ENCODE measurements at regions not wholly inside any gene's neighbourhood (a gene's known extent, or its start where the extent isn't known, plus 50 kb on each side); places are given as distances from the start of the nearest gene placed in this dataset.

GRCh38 chr7:69363136-69363535, 235.1 kb upstream of the AUTS2 start:
- Mint-ChIP-seq H3K27ac (ENCODE audit: unreplicated experiment) (no peak overlapping the region), H3K36me3 (ENCODE audit: unreplicated experiment) (no peaks in the 10 kb centered on the region), H3K27me3 (ENCODE audit: unreplicated experiment) (no peaks in the 10 kb centered on the region), H3K4me1 (ENCODE audit: low read depth, unreplicated experiment) (peaks cover 4% of the 10 kb centered on the region), H3K9me3 (ENCODE audit: unreplicated experiment) (no peaks in the 10 kb centered on the region), H3K4me3 (ENCODE audit: unreplicated experiment) (no peak overlapping the region)
- DNase-seq = no peak
- TF ChIP-seq CTCF (IDR thresholded peaks at IDR 0.05; ENCODE audit: partially characterized antibody, unreplicated experiment) = no peak

- Mint-ChIP-seq H3K27ac (ENCODE audit: unreplicated experiment) (no peak overlapping the region), H3K36me3 (ENCODE audit: unreplicated experiment) (no peaks in the 10 kb centered on the region), H3K27me3 (ENCODE audit: unreplicated experiment) (peaks cover 2% of the 10 kb centered on the region), H3K4me1 (ENCODE audit: low read depth, unreplicated experiment) (peaks cover 4% of the 10 kb centered on the region), H3K9me3 (ENCODE audit: unreplicated experiment) (no peaks in the 10 kb centered on the region), H3K4me3 (ENCODE audit: unreplicated experiment) (no peak overlapping the region)
- no peak for DNase-seq
- no peak for TF ChIP-seq CTCF (IDR thresholded peaks at IDR 0.05; ENCODE audit: partially characterized antibody, unreplicated experiment)
These were observed 233.2 kb upstream of the AUTS2 start for GRCh38 chr7:69364813-69365643.

GRCh38 chr7:69365651-69366192, 232.6 kb upstream of the AUTS2 start:
- no peak overlapping the region for H3K27ac Mint-ChIP-seq (ENCODE audit: unreplicated experiment)
- peaks cover 4% of the 10 kb centered on the region for H3K4me1 Mint-ChIP-seq (ENCODE audit: low read depth, unreplicated experiment)
- H3K4me3 Mint-ChIP-seq (ENCODE audit: unreplicated experiment) = no peak overlapping the region
- no peaks in the 10 kb centered on the region for H3K9me3 Mint-ChIP-seq (ENCODE audit: unreplicated experiment)
- peaks cover 2% of the 10 kb centered on the region for H3K27me3 Mint-ChIP-seq (ENCODE audit: unreplicated experiment)
- no peak for DNase-seq
- TF ChIP-seq CTCF (IDR thresholded peaks at IDR 0.05; ENCODE audit: partially characterized antibody, unreplicated experiment) = no peak
- no peaks in the 10 kb centered on the region for H3K36me3 Mint-ChIP-seq (ENCODE audit: unreplicated experiment)

GRCh38 chr7:69367780-69368179, 230.5 kb upstream of the AUTS2 start:
- Mint-ChIP-seq H3K9me3 (ENCODE audit: unreplicated experiment) (no peaks in the 10 kb centered on the region), H3K27me3 (ENCODE audit: unreplicated experiment) (peaks cover 2% of the 10 kb centered on the region), H3K36me3 (ENCODE audit: unreplicated experiment) (no peaks in the 10 kb centered on the region), H3K4me3 (ENCODE audit: unreplicated experiment) (no peak overlapping the region), H3K4me1 (ENCODE audit: low read depth, unreplicated experiment) (peaks cover 4% of the 10 kb centered on the region), H3K27ac (ENCODE audit: unreplicated experiment) (no peak overlapping the region)
- no peak for TF ChIP-seq CTCF (IDR thresholded peaks at IDR 0.05; ENCODE audit: partially characterized antibody, unreplicated experiment)
- DNase-seq = no peak
